Stomach (tissue), 4 donors: ENCODE measurements at regions not wholly inside any gene's neighbourhood (a gene's known extent, or its start where the extent isn't known, plus 50 kb on each side); places are given as distances from the start of the nearest gene placed in this dataset.

Experiments used
- CTCF ChIP-seq, 7 experiments: fragments of 450-650 bp in 4 of 7; fragments of 200-600 bp in 3 of 7; sonication (generic) in 3 of 7; IDR thresholded peaks; one replicate each; pipeline ENCODE4 v1.5.1; 2016 to 2019; ENCODE audit warnings: antibody characterized with exemption in 7 of 7, control low read depth in 2 of 7, mild to moderate bottlenecking in 1 of 7
- EP300 ChIP-seq: sonication (generic); formaldehyde crosslinking; IDR thresholded peaks from one replicate; pipeline ENCODE4 v1.6.1; 2017; ENCODE audit warnings: antibody characterized with exemption
- POLR2A ChIP-seq, 4 donors: fragments of 450-650 bp; IDR thresholded peaks; one replicate each; pipeline ENCODE4 v1.6.1; 2016; ENCODE audit warnings: antibody characterized with exemption in 4 of 4, control low read depth in 2 of 4, mild to moderate bottlenecking in 1 of 4, moderate library complexity in 1 of 4

- TF ChIP-seq CTCF (IDR thresholded peaks at IDR 0.05) (no peak), POLR2A (IDR thresholded peaks at IDR 0.05) (no peak), EP300 (no peak)
Measured at GRCh38 chr21:18170221-18170620, 74.4 kb upstream of the CHODL start.
